GM18505 (cell line): ENCODE measurements at regions not wholly inside any gene's neighbourhood (a gene's known extent, or its start where the extent isn't known, plus 50 kb on each side); places are given as distances from the start of the nearest gene placed in this dataset.
A peak's percentile ranks its signal among the peaks of the same experiment; 100 is the strongest.
"Not testable (repeated sequence)": the region's sequence is repeated elsewhere in the genome, so short reads cannot be mapped to it uniquely, and the experiment has no call there.

Experiments used
- ATAC-seq: cut with Tn5 transposase; IDR thresholded peaks from one replicate; pipeline ENCODE4 v1.9.1; 2021; ENCODE audit not compliant: unreplicated experiment
- POLR2A ChIP-seq: IDR thresholded peaks from 4 replicates; pipeline ENCODE4 v1.6.1; 2011; ENCODE audit warnings: borderline replicate concordance; ENCODE audit not compliant: insufficient read depth, insufficient read length; ENCODE audit errors: extremely low read depth

- ATAC-seq, result not testable (repeated sequence)
Measured at GRCh38 chr2:101645886-101646285, 51.6 kb upstream of the MAP4K4 start.

GRCh38 chr2:101644842-101645383, 52.6 kb upstream of the MAP4K4 start:
- no peak for TF ChIP-seq POLR2A
- ATAC-seq, result no peak

GRCh38 chr2:101643004-101643524, 54.4 kb upstream of the MAP4K4 start:
- ATAC-seq, result no peak
- TF ChIP-seq POLR2A, result no peak

GRCh38 chr2:101638817-101639605, 58.5 kb upstream of the MAP4K4 start:
- ATAC-seq, result no peak
- TF ChIP-seq POLR2A, result no peak

- no peak for ATAC-seq
- no peak for TF ChIP-seq POLR2A
Measured at GRCh38 chr2:101638181-101638711, 59.3 kb upstream of the MAP4K4 start.

- no peak for ATAC-seq
- TF ChIP-seq POLR2A, result no peak
Measured at GRCh38 chr2:101630224-101630949, 67.1 kb upstream of the MAP4K4 start.

- TF ChIP-seq POLR2A, result no peak
- ATAC-seq, result no peak
Measured at GRCh38 chr2:101628030-101628392, 69.5 kb upstream of the MAP4K4 start.

GRCh38 chr2:101627285-101628029, 70.0 kb upstream of the MAP4K4 start:
- TF ChIP-seq POLR2A, result no peak
- ATAC-seq, result no peak

GRCh38 chr2:101625814-101626213, 71.7 kb upstream of the MAP4K4 start:
- not testable (repeated sequence) for ATAC-seq

- ATAC-seq, result no peak
Measured at GRCh38 chr2:101625387-101625786, 72.1 kb upstream of the MAP4K4 start.

GRCh38 chr2:101624706-101625332, 72.7 kb upstream of the MAP4K4 start:
- no peak for ATAC-seq
- no peak for TF ChIP-seq POLR2A

More at GRCh38 chr2:101625387-101625786, 72.1 kb upstream of the MAP4K4 start:
- TF ChIP-seq POLR2A, result no peak

GRCh38 chr2:101623031-101623521, 74.4 kb upstream of the MAP4K4 start:
- ATAC-seq, result peak; percentile 74
- no peak for TF ChIP-seq POLR2A
